Neuronal stem cell (in vitro differentiated cells): ENCODE measurements at regions not wholly inside any gene's neighbourhood (a gene's known extent, or its start where the extent isn't known, plus 50 kb on each side); places are given as distances from the start of the nearest gene placed in this dataset.

Source experiments
- DNase-seq: peaks from one replicate; pipeline ENCODE4 v3.0.0-alpha.2; 2013; ENCODE audit warnings: low spot score
- H2AFZ ChIP-seq: one replicate; pipeline ENCODE4 v1.6.1; 2013; ENCODE audit warnings: mild to moderate bottlenecking, low read length, inconsistent platforms
- H2AK5ac ChIP-seq: 2 replicates; pipeline ENCODE4 v1.6.1; 2013; ENCODE audit warnings: low read depth, mild to moderate bottlenecking, inconsistent platforms, low read length, moderate library complexity, mixed read lengths
- H2BK120ac ChIP-seq: 2 replicates; pipeline ENCODE4 v1.6.1; 2013; ENCODE audit warnings: low read depth, mild to moderate bottlenecking, inconsistent platforms, low read length, moderate library complexity, mixed read lengths
- H2BK12ac ChIP-seq: one replicate; pipeline ENCODE4 v1.6.1; 2013; ENCODE audit warnings: low read length, inconsistent platforms
- H2BK15ac ChIP-seq: 2 replicates; pipeline ENCODE4 v1.6.1; 2013; ENCODE audit warnings: mild to moderate bottlenecking, low read length, inconsistent platforms, mixed read lengths
- H2BK5ac ChIP-seq: one replicate; pipeline ENCODE4 v1.6.1; 2013; ENCODE audit warnings: inconsistent platforms, mild to moderate bottlenecking, low read length, moderate library complexity
- H3K14ac ChIP-seq: one replicate; pipeline ENCODE4 v1.6.1; 2013; ENCODE audit warnings: low read length, inconsistent platforms
- H3K18ac ChIP-seq: 2 replicates; pipeline ENCODE4 v1.6.1; 2013; ENCODE audit warnings: low read length, inconsistent platforms
- H3K23ac ChIP-seq: 2 replicates; pipeline ENCODE4 v1.6.1; 2013; ENCODE audit warnings: low read depth, mild to moderate bottlenecking, mixed read lengths, low read length, inconsistent platforms; ENCODE audit not compliant: poor library complexity
- H3K27ac ChIP-seq: replicated peaks from 3 replicates; pipeline ENCODE4 v1.5.1; 2013; ENCODE audit warnings: low read length, inconsistent platforms
- H3K27me3 ChIP-seq, 3 experiments: 2 replicates each; pipeline ENCODE4 v1.6.1; 2013; ENCODE audit warnings: low read length in 3 of 3, mild to moderate bottlenecking in 2 of 3, inconsistent platforms in 1 of 3, low read depth in 1 of 3, mixed read lengths in 1 of 3, moderate library complexity in 1 of 3; ENCODE audit not compliant: control insufficient read depth in 3 of 3, insufficient read depth in 3 of 3
- H3K36me3 ChIP-seq, 2 donors: replicated peaks in 1 of 2; 2 replicates each; pipeline ENCODE4 v1.6.1; 2013; ENCODE audit warnings: low read length in 2 of 2; ENCODE audit not compliant: control insufficient read depth in 2 of 2, insufficient read depth in 2 of 2
- H3K4ac ChIP-seq: 2 replicates; pipeline ENCODE4 v1.6.1; 2013; ENCODE audit warnings: inconsistent platforms, mild to moderate bottlenecking, low read length, moderate library complexity
- H3K4me1 ChIP-seq, 2 donors: 1 replicate in 1 of 2; 2 replicates in 1 of 2; pipeline ENCODE4 v1.6.1; 2013; ENCODE audit warnings: low read length in 2 of 2, low read depth in 1 of 2; ENCODE audit not compliant: control insufficient read depth in 2 of 2, insufficient read depth in 1 of 2
- H3K4me2 ChIP-seq: one replicate; pipeline ENCODE4 v1.6.1; 2013; ENCODE audit warnings: mild to moderate bottlenecking, low read length, inconsistent platforms; ENCODE audit not compliant: insufficient read depth, poor library complexity, severe bottlenecking
- H3K4me3 ChIP-seq, 2 donors: 2 replicates each; pipeline ENCODE4 v1.5.1; 2013; ENCODE audit warnings: low read length in 2 of 2, mild to moderate bottlenecking in 2 of 2, inconsistent platforms in 1 of 2, moderate library complexity in 1 of 2
- H3K79me1 ChIP-seq: one replicate; pipeline ENCODE4 v1.6.1; 2013; ENCODE audit warnings: low read depth, mild to moderate bottlenecking, inconsistent platforms, low read length, moderate library complexity
- H3K9ac ChIP-seq: one replicate; pipeline ENCODE4 v1.6.1; 2013; ENCODE audit warnings: mild to moderate bottlenecking, low read depth, low read length, inconsistent platforms; ENCODE audit not compliant: poor library complexity
- H3K9me3 ChIP-seq, 2 donors: replicated peaks in 1 of 2; 2 replicates each; pipeline versions ENCODE3 to v1.6.1; 2013; ENCODE audit warnings: low read length in 2 of 2, mild to moderate bottlenecking in 2 of 2, inconsistent platforms in 1 of 2, low read depth in 1 of 2, mixed read lengths in 1 of 2, moderate library complexity in 1 of 2; ENCODE audit not compliant: control insufficient read depth in 2 of 2, insufficient read depth in 1 of 2
- H4K8ac ChIP-seq: one replicate; pipeline ENCODE4 v1.6.1; 2013; ENCODE audit warnings: low read depth, mild to moderate bottlenecking, inconsistent platforms, low read length, moderate library complexity
- H4K91ac ChIP-seq: one replicate; pipeline ENCODE4 v1.6.1; 2013; ENCODE audit warnings: low read length, low read depth, mild to moderate bottlenecking, inconsistent platforms; ENCODE audit not compliant: poor library complexity
- WGBS, 2 donors: extraction: QIAGEN DNeasy Blood & Tissue Kit; methylation state at CpG; one replicate each; pipeline ENCODE4 v1.1.7; 2013; ENCODE audit warnings: missing lambda C conversion rate in 2 of 2, mixed read lengths in 1 of 2; ENCODE audit not compliant: insufficient read length in 2 of 2, insufficient replicate concordance in 1 of 2; ENCODE audit errors: extremely low coverage in 2 of 2; 5-methylcytosine and 5-hydroxymethylcytosine counted together

DNA sequence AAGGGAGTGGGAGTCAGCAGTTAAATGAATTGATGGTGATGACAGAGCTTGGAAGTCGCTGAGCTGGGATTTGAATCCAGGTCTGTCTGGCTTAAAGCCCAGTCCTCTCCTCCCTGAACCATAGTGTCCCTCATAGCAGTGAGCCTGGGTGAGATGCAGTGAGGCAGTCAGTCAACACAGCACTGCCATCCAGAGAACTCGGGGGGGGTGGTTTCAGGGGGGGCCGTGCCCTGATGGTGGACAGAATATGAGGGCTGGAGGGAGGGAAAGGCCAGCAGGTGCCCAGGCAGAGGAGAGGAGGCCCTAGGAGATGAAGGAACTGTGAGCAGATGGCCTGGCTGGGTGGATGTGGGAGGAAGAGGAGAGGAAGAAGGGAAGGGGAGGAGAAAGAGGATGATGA, 405.6 kb downstream of the PTPRU start:
- Histone ChIP-seq H3K9ac (no peak overlapping the region), H4K91ac (no peak overlapping the region), H3K4ac (no peak overlapping the region), H3K27ac (no peak overlapping the region), H3K23ac (no peak overlapping the region), H3K36me3 (no peaks in the 10 kb centered on the region), H4K8ac (no peak overlapping the region), H2BK12ac (no peak overlapping the region), H2BK120ac (no peak overlapping the region), H2BK5ac (no peak overlapping the region), H2AK5ac (no peak overlapping the region), H2BK15ac (no peak overlapping the region), H2AFZ (no peak overlapping the region), H3K27me3 (no peaks in the 10 kb centered on the region), H3K4me2 (no peak overlapping the region), H3K4me1 (no peaks in the 10 kb centered on the region), H3K14ac (no peak overlapping the region), H3K4me3 (no peak overlapping the region), H3K18ac (no peak overlapping the region), H3K9me3 (no peaks in the 10 kb centered on the region), H3K79me1 (no peaks in the 10 kb centered on the region)
- no CpG with 5 or more reads among the region's 3 CpGs for WGBS, 2 donors
- no peak for DNase-seq

DNA sequence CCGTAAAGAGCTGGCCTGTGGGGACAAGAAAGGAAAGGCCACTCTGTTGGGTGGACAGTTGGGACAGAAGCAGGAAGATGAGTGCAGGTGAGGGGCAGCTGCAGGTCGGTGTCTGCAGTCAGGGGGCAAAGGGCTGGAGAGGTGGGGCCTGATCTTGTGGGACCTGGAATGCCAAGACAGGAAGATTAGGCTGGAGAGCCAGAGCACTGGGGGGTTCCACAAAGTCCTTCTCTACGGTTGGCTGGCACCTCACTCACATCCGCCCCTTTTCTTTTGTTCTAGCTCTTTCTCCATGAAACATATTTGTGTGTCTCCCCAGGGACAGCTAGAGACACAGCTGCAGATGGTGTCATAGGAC, 404.1 kb downstream of the PTPRU start:
- no CpG with 5 or more reads among the region's 4 CpGs for WGBS, 2 donors
- H2BK12ac ChIP-seq: no peak overlapping the region
- no peaks in the 10 kb centered on the region for H3K4me1 ChIP-seq
- no peak overlapping the region for H3K14ac ChIP-seq
- no peak overlapping the region for H4K91ac ChIP-seq
- no peaks in the 10 kb centered on the region for H3K79me1 ChIP-seq
- no peaks in the 10 kb centered on the region for H3K36me3 ChIP-seq
- no peak overlapping the region for H3K27ac ChIP-seq
- DNase-seq: no peak
- H3K18ac ChIP-seq: no peak overlapping the region
- H3K9me3 ChIP-seq: no peaks in the 10 kb centered on the region
- no peak overlapping the region for H2AK5ac ChIP-seq
- no peak overlapping the region for H2BK15ac ChIP-seq
- no peak overlapping the region for H2BK120ac ChIP-seq
- H3K27me3 ChIP-seq: no peaks in the 10 kb centered on the region
- H3K23ac ChIP-seq: no peak overlapping the region
- H3K4ac ChIP-seq: no peak overlapping the region
- H3K9ac ChIP-seq: no peak overlapping the region
- no peak overlapping the region for H4K8ac ChIP-seq
- H3K4me2 ChIP-seq: no peak overlapping the region
- H3K4me3 ChIP-seq: no peak overlapping the region
- H2AFZ ChIP-seq: no peak overlapping the region
- no peak overlapping the region for H2BK5ac ChIP-seq

DNA sequence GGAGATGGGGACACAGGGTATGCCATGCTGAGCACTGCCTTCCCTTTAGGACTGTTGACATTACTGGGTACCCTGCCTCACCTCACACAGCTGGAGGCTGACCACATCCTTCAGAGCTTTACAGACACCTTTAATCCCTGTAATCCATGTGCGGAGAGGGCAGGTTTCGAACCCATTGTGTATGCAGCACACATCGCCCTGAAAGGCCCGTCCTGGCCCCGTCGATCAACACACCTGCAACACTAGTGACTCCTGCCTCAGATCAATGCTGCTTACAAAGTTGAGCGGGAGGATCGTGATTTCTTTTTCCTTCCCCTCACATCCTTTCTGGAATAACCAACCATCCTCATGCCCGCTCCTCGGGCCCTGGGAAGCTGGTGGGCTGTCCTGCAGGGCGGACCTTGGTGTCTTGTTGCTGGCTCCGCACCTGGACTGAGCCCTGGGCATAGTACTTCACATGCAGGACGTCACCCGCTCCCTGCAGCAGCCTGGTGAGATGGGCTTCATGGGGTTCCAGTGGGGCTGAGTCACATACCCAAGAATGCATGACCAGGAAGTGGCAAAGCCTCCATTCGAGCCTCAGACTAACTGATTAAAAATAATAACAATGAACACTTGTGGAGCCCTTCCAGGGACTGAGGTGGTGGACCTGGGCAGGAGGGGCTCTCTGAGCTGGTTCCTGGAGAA, 403.6 kb downstream of the PTPRU start:
- Histone ChIP-seq H3K4ac (no peak overlapping the region), H3K9me3 (no peaks in the 10 kb centered on the region), H2AFZ (no peak overlapping the region), H4K8ac (no peak overlapping the region), H3K14ac (no peak overlapping the region), H3K9ac (no peak overlapping the region), H3K36me3 (no peaks in the 10 kb centered on the region), H2BK5ac (no peak overlapping the region), H2AK5ac (no peak overlapping the region), H2BK15ac (no peak overlapping the region), H3K18ac (peak overlapping the region; percentile 18), H2BK120ac (no peak overlapping the region), H2BK12ac (no peak overlapping the region), H3K79me1 (no peaks in the 10 kb centered on the region), H3K27ac (no peak overlapping the region), H3K4me1 (no peaks in the 10 kb centered on the region), H3K4me2 (no peak overlapping the region), H3K23ac (no peak overlapping the region), H4K91ac (no peak overlapping the region), H3K27me3 (no peaks in the 10 kb centered on the region), H3K4me3 (no peak overlapping the region)
- no CpG with 5 or more reads among the region's 15 CpGs for WGBS, 2 donors
- DNase-seq: no peak

DNA sequence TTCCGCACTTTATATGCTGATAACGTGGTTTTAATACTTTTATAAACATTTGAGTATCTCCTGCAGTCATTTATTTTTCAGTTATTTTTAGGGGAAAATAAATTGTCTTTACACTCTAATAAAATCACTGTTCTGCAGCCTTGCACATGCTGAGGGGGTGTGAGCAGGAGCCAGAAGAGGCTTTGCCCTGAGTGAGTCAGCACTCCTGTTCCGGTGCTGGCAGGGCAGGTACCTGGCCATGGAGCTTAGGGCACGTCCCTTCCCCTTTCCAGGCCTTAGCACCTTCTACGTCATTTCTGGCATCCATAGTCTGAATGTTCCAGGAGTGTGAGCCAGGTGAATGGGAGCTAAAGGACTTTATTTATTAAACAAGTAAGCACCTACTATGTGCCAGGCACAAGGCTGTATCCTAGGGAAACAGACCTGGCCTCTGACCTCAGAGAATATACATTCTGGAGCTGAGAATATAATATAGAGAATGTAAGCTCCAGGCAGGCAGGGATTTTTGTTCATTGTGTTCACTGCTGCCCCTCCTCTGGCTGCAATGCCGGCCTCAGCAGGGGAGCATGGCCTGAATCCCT, 402.9 kb downstream of the PTPRU start:
- Histone ChIP-seq H3K4me1 (no peaks in the 10 kb centered on the region), H2BK15ac (no peak overlapping the region), H2BK12ac (no peak overlapping the region), H4K8ac (no peak overlapping the region), H2AK5ac (no peak overlapping the region), H3K4ac (no peak overlapping the region), H3K18ac (peak overlapping the region; percentile 18), H2BK120ac (no peak overlapping the region), H3K9ac (no peak overlapping the region), H2AFZ (no peak overlapping the region), H3K9me3 (no peaks in the 10 kb centered on the region), H3K36me3 (no peaks in the 10 kb centered on the region), H3K4me3 (no peak overlapping the region), H3K14ac (no peak overlapping the region), H3K27ac (no peak overlapping the region), H3K4me2 (no peak overlapping the region), H3K27me3 (no peaks in the 10 kb centered on the region), H4K91ac (no peak overlapping the region), H3K79me1 (no peaks in the 10 kb centered on the region), H2BK5ac (no peak overlapping the region), H3K23ac (peak overlapping the region; percentile 52)
- DNase-seq: no peak
- WGBS, 2 donors: no CpG with 5 or more reads among the region's 6 CpGs
